Lower leg skin (tissue), 4 donors: ENCODE measurements at regions not wholly inside any gene's neighbourhood (a gene's known extent, or its start where the extent isn't known, plus 50 kb on each side); places are given as distances from the start of the nearest gene placed in this dataset.

ENCODE experiments used
- DNase-seq, 2 donors: peaks; one replicate each; pipeline ENCODE4 v3.0.0-alpha.2; 2019; ENCODE audit warnings: low spot score in 2 of 2
- H3K4me3 ChIP-seq: fragments of 200-600 bp; sonication (generic); 2 replicates; pipeline ENCODE4 v1.5.1; 2017; ENCODE audit warnings: mild to moderate bottlenecking, low read depth; ENCODE audit not compliant: poor library complexity, severe bottlenecking
- POLR2A ChIP-seq, 2 donors: fragments of 450-650 bp; IDR thresholded peaks; one replicate each; pipeline ENCODE4 v1.6.1; 2016 to 2017; ENCODE audit warnings: antibody characterized with exemption in 2 of 2, mild to moderate bottlenecking in 1 of 2, moderate library complexity in 1 of 2
- WGBS, 2 donors: methylation state at CpG; one replicate each; pipeline ENCODE4 v1.1.5; 2018; 5-methylcytosine and 5-hydroxymethylcytosine counted together
- intact Hi-C: fragments of 100-400 bp; cut with DNase I; formaldehyde crosslinking; loops from one replicate; pipeline ENCODE4 v1.15.0; 2023; ENCODE audit warnings: low total_unique reads
- TF ChIP-seq, protein P1 (sequence below), 3 donors: fragments of 450-650 bp; IDR thresholded peaks; one replicate each; pipeline ENCODE4 v1.5.1; 2016; ENCODE audit warnings: antibody characterized with exemption in 3 of 3, mild to moderate bottlenecking in 3 of 3, moderate library complexity in 2 of 3

- no peak for TF ChIP-seq POLR2A (IDR thresholded peaks at IDR 0.05)
- 30 to 37% methylated on average over 10 of the region's 10 CpGs for WGBS, 2 donors
- H3K4me3 ChIP-seq = no peak overlapping the region
- intact Hi-C loops = no loop called here
- no peak for DNase-seq
Measured at GRCh38 chr2:121907928-121908327, 152.5 kb downstream of the TSN start.

GRCh38 chr2:121910139-121910538, 154.7 kb downstream of the TSN start:
- no peak for TF ChIP-seq POLR2A (IDR thresholded peaks at IDR 0.05)
- TF ChIP-seq, protein P1, sequence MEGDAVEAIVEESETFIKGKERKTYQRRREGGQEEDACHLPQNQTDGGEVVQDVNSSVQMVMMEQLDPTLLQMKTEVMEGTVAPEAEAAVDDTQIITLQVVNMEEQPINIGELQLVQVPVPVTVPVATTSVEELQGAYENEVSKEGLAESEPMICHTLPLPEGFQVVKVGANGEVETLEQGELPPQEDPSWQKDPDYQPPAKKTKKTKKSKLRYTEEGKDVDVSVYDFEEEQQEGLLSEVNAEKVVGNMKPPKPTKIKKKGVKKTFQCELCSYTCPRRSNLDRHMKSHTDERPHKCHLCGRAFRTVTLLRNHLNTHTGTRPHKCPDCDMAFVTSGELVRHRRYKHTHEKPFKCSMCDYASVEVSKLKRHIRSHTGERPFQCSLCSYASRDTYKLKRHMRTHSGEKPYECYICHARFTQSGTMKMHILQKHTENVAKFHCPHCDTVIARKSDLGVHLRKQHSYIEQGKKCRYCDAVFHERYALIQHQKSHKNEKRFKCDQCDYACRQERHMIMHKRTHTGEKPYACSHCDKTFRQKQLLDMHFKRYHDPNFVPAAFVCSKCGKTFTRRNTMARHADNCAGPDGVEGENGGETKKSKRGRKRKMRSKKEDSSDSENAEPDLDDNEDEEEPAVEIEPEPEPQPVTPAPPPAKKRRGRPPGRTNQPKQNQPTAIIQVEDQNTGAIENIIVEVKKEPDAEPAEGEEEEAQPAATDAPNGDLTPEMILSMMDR (IDR thresholded peaks at IDR 0.05) = no peak
- DNase-seq = no peak
- intact Hi-C loops = no loop called here
- WGBS, 2 donors = 57 to 64% methylated on average over 1 of the region's 1 CpG
- H3K4me3 ChIP-seq = no peak overlapping the region

DNA sequence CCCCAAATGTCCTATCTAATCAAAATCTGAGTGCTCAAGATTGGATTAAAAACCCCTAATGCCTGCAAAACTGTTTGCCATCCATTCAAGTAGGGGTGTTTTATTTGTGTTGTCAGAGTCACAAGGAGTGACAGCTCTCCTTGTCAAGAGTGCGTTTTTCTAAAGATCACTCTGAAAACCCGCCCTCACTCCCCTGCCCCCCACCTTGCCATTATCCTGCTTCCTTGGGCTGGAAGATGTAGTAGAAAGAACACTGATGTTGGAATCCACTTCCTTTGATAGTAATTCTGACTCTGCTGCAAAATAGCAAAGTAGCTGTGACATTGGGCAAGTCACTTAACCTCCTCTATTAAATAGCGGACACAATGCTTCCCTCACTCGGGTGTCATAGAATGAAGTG, 155.6 kb downstream of the TSN start:
- TF ChIP-seq, protein P1 (IDR thresholded peaks at IDR 0.05) = no peak
- no peak for TF ChIP-seq POLR2A (IDR thresholded peaks at IDR 0.05)
- WGBS, 2 donors = 86 to 90% methylated on average over 4 of the region's 4 CpGs
- DNase-seq = no peak
- no peak overlapping the region for H3K4me3 ChIP-seq
- intact Hi-C loops = no loop called here

DNA sequence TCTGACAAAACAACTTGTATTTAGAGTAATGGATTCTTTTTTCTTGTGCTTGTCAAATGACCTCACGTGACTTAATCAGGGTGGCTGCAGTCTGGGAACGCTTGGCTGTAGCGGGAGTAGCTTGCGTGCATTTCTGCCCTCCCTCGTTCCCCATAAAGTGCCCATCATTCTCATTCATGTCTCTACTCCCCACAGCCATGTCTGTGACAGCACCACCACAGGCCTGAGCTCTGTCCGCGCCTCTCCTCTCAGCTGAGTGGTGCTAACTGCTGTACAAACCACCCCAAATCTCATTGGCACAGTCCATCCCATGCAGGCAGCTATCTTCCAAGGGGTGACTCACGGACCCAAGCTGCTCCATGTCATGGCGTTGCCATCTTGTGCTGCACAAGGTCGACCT, 161.7 kb downstream of the TSN start:
- H3K4me3 ChIP-seq = no peak overlapping the region
- WGBS, 2 donors = 78 to 93% methylated on average over 10 of the region's 10 CpGs
- TF ChIP-seq, protein P1 (IDR thresholded peaks at IDR 0.05) = no peak
- no peak for TF ChIP-seq POLR2A (IDR thresholded peaks at IDR 0.05)
- DNase-seq = peak in 1 of 2 donors; percentile 60
- intact Hi-C loops = no loop called here

DNA sequence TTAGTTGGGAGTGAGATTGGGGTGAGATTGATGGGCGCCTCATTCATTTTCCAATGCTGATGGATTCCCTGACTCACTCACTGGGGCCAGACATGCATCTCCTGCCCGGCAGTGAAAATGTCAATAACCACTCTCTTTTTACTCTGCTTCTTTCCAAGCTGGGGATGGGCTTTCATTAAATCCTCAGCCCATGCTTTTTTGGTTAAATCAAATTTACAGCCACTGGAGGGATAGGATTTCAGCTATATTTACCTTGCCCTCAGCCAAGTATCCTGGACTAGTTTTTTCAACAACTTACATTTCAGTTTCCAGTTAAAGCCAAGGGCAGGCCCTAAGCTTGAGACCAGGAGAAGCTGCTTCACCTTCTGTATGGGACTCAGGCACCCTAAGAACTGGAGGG, 162.8 kb downstream of the TSN start:
- intact Hi-C loops = no loop called here
- WGBS, 2 donors = 82 to 89% methylated on average over 2 of the region's 2 CpGs
- H3K4me3 ChIP-seq = no peak overlapping the region
- no peak for TF ChIP-seq POLR2A (IDR thresholded peaks at IDR 0.05)
- TF ChIP-seq, protein P1 (IDR thresholded peaks at IDR 0.05) = no peak
- peak in 1 of 2 donors; percentile 37 for DNase-seq

DNA sequence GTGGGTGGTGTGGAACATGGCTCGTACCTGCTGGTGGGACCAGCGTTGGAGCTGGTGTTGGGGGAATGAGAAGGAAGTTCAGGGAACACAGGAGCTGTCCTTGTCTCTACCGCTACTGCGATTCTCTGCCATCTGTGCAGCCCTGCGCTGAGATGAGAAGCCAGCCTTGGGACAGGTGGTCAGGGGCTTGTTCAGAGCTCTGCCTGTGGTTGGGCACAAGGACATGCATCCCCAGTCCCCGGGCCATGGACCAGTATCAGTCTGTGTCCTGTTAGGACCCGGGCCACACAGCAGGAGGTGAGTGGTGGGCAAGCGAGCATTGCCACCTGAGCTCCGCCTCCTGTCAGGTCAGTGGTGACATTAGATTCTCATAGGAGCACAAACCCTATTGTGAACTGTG, 164.4 kb downstream of the TSN start:
- WGBS, 2 donors = 93 to 97% methylated on average over 9 of the region's 9 CpGs
- no peak overlapping the region for H3K4me3 ChIP-seq
- intact Hi-C loops = no loop called here
- no peak for TF ChIP-seq POLR2A (IDR thresholded peaks at IDR 0.05)
- TF ChIP-seq, protein P1 (IDR thresholded peaks at IDR 0.05) = no peak
- peak in 1 of 2 donors; percentile 78 for DNase-seq
